Epithelial cell of prostate (primary cell): ENCODE measurements at regions not wholly inside any gene's neighbourhood (a gene's known extent, or its start where the extent isn't known, plus 50 kb on each side); places are given as distances from the start of the nearest gene placed in this dataset.
A peak's percentile ranks its signal among the peaks of the same experiment; 100 is the strongest.

Source experiments
- DNase-seq: peaks from one replicate; pipeline ENCODE4 v3.0.0-alpha.2; 2011; ENCODE audit warnings: low read depth, low spot score
- H3K27ac ChIP-seq: fragments of 450-650 bp; 2 replicates; pipeline ENCODE4 v1.5.1; 2017; ENCODE audit warnings: mild to moderate bottlenecking

GRCh38 chr14:44316647-44317440, 190.2 kb downstream of the FSCB start:
- DNase-seq, result peak; percentile 95

GRCh38 chr14:44309331-44309730, 197.8 kb downstream of the FSCB start:
- no peak overlapping the region for H3K27ac ChIP-seq
- no peak for DNase-seq

More at GRCh38 chr14:44316647-44317440, 190.2 kb downstream of the FSCB start:
- peak overlapping the region; percentile 66 for H3K27ac ChIP-seq

GRCh38 chr14:44300916-44301315, 206.2 kb downstream of the FSCB start:
- no peak for DNase-seq
- no peak overlapping the region for H3K27ac ChIP-seq

GRCh38 chr14:44297437-44297836, 209.6 kb downstream of the FSCB start:
- no peak overlapping the region for H3K27ac ChIP-seq
- DNase-seq, result no peak

- no peak for DNase-seq
- no peak overlapping the region for H3K27ac ChIP-seq
These were observed 215.6 kb downstream of the FSCB start for GRCh38 chr14:44291366-44291915.

- H3K27ac ChIP-seq, result no peak overlapping the region
- DNase-seq, result no peak
These were observed 219.2 kb downstream of the FSCB start for GRCh38 chr14:44287858-44288257.

GRCh38 chr14:44286201-44286600, 220.9 kb downstream of the FSCB start:
- no peak overlapping the region for H3K27ac ChIP-seq
- DNase-seq, result no peak

- H3K27ac ChIP-seq, result no peak overlapping the region
- no peak for DNase-seq
These were observed 223.2 kb downstream of the FSCB start for GRCh38 chr14:44283836-44284235.

- H3K27ac ChIP-seq, result no peak overlapping the region
- no peak for DNase-seq
These were observed 227.7 kb downstream of the FSCB start for GRCh38 chr14:44279357-44279756.

- no peak overlapping the region for H3K27ac ChIP-seq
- DNase-seq, result no peak
These were observed 235.4 kb downstream of the FSCB start for GRCh38 chr14:44271637-44272036.

GRCh38 chr14:44271006-44271405, 236.1 kb downstream of the FSCB start:
- DNase-seq, result no peak
- no peak overlapping the region for H3K27ac ChIP-seq

- DNase-seq, result no peak
- H3K27ac ChIP-seq, result no peak overlapping the region
These were observed 241.8 kb downstream of the FSCB start for GRCh38 chr14:44265246-44265645.

- no peak overlapping the region for H3K27ac ChIP-seq
- no peak for DNase-seq
These were observed 291.4 kb downstream of the FSCB start for GRCh38 chr14:44215660-44216059.

- DNase-seq, result no peak
- H3K27ac ChIP-seq, result no peak overlapping the region
These were observed 295.4 kb downstream of the FSCB start for GRCh38 chr14:44211718-44212117.

GRCh38 chr14:44204061-44204835, 302.8 kb downstream of the FSCB start:
- DNase-seq, result no peak

GRCh38 chr14:44180975-44181374, 326.1 kb downstream of the FSCB start:
- H3K27ac ChIP-seq, result no peak overlapping the region
- DNase-seq, result no peak

More at GRCh38 chr14:44204061-44204835, 302.8 kb downstream of the FSCB start:
- no peak overlapping the region for H3K27ac ChIP-seq

- no peak for DNase-seq
- H3K27ac ChIP-seq, result no peak overlapping the region
These were observed 336.5 kb downstream of the FSCB start for GRCh38 chr14:44170556-44170955.

GRCh38 chr14:44170101-44170500, 337.0 kb downstream of the FSCB start:
- DNase-seq, result no peak
- no peak overlapping the region for H3K27ac ChIP-seq

GRCh38 chr14:44168566-44168965, 338.5 kb downstream of the FSCB start:
- no peak overlapping the region for H3K27ac ChIP-seq
- DNase-seq, result no peak

- no peak for DNase-seq
These were observed 340.5 kb downstream of the FSCB start for GRCh38 chr14:44166611-44167010.

GRCh38 chr14:44165936-44166335, 341.1 kb downstream of the FSCB start:
- DNase-seq, result no peak
- no peak overlapping the region for H3K27ac ChIP-seq

More at GRCh38 chr14:44166611-44167010, 340.5 kb downstream of the FSCB start:
- no peak overlapping the region for H3K27ac ChIP-seq
